Tongue (tissue), 1 donor: ENCODE measurements at regions not wholly inside any gene's neighbourhood (a gene's known extent, or its start where the extent isn't known, plus 50 kb on each side); places are given as distances from the start of the nearest gene placed in this dataset.

Source experiments
- DNase-seq: peaks from one replicate; pipeline ENCODE4 v3.0.0-alpha.2; 2015

DNA sequence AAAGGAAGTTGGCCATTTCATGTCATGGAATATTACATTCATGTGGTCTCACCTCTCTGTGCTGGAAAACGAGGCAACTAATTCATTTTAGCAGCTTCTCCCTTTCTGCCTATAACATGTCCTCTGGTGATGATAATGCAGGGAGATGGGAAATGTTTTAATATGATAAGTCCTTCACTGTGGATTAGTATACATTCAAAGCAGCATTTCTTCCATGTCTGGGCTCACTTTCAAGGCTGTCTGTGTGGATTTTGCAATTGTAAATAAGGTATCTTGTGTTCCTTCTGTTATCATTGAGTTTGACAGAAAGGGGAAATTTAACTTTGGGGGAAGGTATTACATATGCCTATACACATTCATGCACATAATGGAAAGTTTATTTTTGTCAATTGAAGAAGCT, 374.7 kb upstream of the DAB1 start:
- no peak for DNase-seq

DNA sequence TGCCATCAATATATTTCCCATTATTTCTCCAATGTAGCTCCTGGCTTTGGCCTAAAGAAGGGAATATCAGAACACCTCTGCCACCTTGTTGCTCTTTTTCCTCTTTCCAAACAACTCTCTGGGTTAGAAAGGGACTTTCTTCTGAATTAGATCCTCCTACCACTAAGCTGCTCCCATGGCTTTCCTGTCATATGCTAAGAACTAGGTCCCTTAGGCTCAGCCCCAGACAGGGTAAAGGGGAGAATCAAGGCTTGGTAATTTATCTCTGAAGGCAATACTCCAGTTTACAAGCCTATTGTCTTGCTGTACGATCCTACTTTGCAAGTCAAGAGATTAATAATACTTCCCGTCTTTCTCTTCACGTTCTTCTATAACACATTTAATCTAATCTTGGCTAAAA, 373.2 kb upstream of the DAB1 start:
- no peak for DNase-seq

DNA sequence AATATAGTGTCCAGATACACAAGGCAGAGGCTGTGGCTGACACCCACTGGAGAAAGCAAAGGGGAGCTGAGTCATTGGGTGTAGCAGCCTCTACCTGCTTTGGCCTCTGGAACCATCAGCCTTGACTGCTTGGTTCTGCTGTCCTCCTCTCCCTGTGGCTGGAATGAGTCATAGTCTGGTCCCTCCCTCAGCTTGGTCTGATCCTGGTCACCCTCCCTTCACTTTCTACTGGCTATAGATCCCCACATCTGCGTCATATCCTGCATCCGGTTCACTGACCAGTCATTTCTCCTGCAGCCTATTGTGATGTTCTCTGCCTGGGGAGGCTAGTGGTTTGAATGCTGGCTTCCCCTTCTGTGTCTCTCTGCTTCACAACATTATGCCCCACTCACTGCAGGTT, 372.8 kb upstream of the DAB1 start:
- DNase-seq: no peak

DNA sequence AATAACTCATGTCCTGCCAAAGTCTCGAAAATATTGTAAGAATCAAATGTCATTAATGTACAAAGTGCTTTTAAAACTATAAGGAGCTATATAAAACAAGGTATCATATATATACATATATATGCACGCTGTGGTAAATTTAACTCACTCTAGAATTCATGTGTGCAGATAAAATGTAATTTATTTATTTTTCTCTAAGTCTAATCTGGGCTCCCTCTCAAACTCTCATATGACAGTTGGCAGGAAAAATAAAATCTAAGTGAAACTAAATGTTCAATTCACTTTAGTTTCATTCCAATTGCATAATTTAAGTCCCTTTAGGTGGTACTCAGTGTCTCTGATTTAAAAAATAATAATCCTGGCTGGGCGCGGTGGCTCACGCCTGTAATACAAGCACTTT, 372.0 kb upstream of the DAB1 start:
- no peak for DNase-seq

DNA sequence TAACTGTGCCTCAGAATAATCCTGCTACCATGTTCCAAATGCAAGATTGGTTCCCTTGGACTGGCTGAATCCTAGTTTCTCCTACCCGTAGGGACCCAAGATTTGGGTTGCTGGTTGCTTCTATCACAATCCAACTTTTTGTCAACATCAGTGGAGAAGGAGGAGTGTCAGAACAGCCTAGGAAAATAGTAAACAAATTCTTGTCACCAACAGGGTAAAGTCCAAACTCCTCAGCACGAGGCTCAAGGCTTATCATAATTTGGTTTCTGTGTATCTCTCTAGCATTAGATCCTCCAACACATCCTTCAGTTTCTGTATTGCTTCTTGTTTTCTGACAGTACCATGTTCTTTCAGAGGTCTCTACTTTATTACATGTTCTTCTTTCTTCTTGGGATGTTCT, 370.2 kb upstream of the DAB1 start:
- no peak for DNase-seq

DNA sequence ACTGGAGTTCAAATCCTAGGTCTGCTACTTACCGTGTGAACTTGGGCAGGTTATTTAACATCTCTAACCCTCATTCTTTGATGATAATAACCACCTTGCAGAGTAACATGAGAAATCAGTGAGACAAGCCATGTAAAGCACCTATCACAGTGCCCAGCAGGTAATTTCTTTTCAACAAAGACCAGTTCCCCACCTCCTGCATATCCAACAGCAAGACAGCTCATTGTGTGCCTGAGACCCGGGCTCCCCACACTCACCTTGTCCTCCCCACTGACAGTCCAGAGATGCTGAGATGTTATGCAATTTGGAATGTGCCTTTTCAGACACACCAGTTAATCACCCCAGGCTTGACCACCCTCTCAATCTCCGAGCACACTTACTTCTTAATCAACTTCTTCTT, 367.6 kb upstream of the DAB1 start:
- DNase-seq: no peak

DNA sequence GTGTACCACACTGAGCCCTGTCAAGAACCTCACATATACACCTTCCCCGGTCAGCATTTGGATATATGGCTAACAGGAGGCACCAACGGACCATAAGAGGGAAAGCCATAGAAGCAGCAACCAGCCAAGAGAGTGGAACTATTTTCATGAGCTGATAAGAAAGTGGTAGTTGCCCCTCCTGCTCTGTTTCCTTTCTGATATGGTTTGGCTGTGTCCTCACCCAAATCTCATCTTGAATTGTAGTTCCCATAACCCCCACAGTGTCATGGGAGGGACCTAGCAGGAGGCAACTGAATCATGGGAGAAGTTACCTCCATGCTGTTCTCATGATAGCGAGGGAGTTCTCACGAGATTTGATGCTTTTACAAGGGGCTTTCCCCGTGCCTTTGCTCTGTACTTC, 366.1 kb upstream of the DAB1 start:
- DNase-seq: no peak

DNA sequence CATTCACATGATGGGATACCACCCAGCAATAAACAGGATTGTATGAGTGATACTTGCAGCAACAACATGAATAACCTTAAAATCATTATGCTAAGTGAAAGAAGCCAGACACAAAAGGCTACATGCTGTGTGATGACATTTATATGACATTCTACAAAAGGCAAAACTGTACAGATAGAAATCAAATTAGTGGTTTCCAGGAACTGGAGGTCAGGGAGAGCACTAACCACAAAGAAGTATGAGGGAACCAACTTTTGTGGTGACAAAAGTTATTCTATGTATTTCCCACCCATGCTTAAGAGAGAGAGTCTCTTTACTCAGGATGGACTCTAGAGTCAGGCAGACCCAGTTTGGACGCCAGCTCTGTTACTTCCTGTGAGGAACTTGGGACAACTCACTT, 364.5 kb upstream of the DAB1 start:
- no peak for DNase-seq

DNA sequence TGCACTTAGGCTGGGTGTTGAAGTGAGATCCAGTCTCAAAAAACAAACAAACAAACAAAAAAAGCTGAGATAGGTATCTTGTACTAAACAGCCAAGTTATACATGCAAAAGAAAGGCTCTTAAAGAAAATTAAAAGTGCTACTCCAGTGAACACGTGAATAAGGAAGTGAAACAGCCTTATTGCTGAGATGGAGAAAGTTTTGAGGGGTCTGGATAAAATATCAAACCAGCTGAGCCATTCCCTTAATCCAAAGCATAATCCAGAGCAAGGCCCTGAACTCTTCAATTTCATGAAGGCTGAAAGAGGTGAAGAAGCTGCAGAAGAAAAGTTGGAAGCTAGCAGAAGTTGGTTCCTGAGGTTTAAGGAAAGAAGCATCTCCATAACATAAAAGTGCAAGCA, 360.5 kb upstream of the DAB1 start:
- no peak for DNase-seq

DNA sequence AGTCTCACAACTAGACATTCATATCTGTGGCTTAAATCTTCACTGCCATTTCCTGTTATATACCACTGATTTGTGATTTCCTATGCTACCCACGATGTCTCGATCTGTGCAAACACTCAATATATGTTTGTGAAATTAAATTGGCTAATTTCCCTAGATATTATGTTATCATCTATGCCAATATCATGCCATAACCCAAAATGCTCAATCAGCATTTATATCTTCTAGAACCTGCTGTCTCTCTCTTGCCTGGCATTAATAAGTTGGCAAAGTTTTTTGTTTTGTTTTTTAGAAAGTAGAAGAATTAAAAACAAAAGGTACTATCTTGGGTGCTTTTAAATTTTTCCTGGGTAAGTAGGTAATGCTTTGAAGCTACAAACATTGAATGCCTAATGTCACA, 358.5 kb upstream of the DAB1 start:
- no peak for DNase-seq

DNA sequence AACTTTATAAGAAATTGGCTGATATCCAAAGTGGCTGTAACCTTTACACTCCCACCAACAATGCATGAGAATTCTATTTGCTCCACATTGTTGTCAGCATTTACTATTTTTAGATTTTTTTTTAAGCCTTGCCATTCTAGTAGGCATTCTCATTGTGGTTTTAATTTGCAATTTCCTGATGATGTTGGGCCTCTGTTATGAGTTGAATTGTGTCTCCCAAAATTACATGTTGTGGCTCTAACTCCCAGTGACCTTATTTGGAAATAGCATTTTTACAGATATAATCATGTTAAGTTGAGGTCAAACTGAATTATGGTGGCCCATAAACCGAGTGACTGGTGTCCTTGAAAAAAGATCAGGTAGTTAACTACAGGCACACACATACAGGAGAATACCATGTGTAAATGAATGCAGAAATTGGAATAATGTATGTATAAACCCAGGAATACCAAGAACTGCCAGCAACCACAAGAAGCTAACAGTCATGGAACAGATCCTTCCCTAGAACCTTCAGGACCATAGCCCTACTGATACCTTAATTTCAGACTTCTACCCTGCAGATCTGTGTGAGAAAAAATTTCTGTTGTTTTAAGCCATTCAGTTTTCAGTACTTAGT, 348.8 kb upstream of the DAB1 start:
- DNase-seq: no peak

DNA sequence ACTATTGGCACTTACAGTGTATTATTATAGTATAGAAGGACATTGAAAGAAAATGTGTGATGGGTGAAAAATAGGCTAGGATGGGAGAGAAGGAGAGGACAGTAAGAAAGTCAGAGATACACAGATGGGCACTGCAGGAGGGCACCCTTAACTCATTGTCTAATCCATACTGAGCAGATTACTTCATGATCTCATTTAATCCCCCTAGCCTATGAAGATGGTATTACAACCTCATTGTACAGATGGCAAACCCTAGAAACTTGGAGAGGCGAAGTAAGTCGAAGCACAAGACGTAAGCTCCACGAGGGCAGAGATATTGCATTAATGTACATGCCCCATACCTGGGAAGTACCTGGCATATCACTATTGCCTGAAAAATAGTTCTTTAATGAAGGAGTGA, 346.9 kb upstream of the DAB1 start:
- DNase-seq: no peak

DNA sequence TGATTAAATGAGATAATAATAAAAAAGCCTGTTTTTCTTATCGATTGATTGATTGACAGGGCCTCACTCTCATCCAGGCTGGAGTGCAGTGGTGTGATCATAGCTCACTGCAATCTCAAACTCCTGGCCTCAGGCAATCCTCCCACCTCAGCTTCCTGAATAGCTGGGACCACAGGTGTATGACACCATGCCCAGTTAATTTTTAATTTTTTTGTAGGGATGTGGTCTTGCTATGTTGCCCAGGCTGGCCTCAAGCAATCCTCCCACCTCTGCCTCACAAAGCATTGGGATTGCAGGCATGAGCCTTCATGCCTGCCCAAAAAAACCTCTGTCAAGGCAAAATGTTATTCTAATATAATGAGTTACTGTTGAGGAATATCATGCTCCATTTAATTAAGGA, 346.4 kb upstream of the DAB1 start:
- no peak for DNase-seq

DNA sequence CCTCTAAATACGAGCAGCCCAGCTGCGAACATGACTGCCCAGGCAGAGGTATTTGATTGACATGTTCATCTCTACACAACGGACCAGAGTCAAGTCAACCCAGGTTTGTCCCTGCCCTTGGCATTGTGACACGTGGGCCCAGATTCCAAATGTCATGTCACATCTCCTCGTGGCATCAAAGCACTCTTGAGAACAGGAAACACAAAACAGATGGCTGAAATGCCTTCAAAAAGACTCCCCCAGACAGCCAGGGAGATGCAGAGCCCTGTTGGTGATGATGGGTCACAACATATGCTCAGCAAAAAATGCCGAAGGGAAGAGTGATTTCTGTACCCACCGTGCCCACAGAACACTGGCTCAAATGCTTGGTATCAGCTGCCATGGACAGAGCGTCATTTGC, 337.8 kb upstream of the DAB1 start:
- DNase-seq: no peak

DNA sequence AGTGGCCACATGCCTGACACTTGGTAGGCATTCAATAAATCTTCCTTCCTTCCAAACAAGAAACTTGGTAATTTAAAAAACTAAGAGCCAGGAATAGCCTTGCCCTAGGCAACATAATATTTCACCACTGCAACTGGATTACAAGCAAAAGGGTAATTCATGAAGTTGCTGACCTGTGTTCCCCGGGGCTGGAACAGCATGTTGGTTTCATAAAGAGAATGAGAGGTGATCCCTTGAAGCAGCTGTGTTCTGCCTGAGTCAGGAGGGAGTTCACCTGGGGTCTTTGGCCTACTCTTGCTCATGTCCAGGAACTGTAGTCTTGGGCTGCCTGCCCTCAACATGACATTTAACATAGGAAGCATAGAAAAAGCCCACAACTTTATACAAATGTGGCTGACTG, 329.0 kb upstream of the DAB1 start:
- DNase-seq: no peak

DNA sequence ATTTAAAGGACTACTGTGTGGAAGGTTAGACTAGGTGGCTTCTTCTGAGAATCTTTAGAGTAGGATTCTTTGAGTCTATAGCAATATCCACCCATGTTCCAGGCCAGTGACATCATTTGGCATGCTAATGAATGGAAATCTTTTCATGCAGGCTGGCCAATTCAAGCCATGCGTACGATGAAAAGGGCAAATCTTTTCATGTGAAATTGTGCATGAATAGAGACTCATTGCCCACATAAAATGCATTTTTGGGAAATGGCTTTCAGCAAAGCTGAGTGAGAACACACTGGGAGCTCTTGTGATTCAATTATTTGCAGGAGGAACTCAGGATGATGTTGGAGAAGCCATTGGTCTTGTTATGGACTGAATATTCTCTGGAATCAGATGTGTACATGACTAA, 324.9 kb upstream of the DAB1 start:
- DNase-seq: no peak

DNA sequence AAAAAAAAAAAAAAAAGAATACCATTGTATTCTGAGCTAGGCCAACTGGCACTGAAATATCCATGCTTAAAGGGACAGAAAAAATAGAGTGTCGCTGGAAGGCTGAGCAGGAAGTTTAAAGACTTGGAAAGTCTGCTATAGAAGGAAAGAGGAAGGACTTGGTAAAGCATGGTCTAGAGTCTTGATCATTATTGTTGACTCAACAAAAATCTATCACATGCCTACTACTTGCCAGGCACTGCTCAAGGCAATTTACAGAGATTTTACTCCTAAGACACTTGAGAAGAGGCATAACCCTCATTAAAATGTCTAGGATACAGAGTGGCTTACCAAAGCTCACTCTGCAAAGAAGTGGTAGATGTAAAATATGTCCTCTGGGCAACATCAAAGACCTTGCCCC, 324.0 kb upstream of the DAB1 start:
- DNase-seq: no peak

DNA sequence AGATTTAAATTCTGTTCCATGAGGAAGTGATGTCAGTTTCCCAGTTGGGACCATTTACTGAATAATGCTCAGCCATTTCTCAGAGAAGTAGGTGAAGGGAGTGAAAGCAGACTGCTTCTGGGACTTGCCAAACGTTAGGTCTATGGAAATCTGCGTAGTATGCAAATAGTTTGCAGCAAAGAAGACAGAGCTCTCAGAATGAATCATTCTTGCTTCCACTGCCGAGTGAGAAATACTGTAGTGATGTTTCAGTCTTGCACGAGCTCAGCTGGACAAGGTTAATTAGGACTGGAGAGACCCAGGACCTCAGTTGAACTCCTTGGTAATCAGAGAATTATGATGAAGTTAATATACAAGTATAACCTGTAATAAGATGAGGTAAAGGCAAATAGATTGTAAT, 317.7 kb upstream of the DAB1 start:
- no peak for DNase-seq

DNA sequence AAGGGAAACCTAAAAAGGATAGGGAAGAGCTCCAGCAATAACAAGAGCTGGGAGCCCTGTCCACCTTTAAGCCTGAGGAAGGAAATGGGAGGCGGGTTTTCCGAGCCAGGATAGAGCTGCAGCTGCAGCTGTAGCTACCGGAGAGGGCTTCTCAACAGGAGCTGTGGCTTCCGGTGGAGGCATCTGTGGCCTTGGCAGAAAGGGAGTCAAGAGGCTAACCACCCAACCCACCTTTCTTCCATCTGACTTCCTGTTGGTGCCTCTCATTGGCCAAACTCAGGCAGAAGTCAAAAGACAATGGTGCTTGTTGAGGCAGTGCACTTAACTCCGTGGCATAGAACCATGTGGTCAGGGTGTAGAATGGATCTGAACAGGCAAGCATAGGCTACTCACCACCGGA, 313.1 kb upstream of the DAB1 start:
- no peak for DNase-seq

DNA sequence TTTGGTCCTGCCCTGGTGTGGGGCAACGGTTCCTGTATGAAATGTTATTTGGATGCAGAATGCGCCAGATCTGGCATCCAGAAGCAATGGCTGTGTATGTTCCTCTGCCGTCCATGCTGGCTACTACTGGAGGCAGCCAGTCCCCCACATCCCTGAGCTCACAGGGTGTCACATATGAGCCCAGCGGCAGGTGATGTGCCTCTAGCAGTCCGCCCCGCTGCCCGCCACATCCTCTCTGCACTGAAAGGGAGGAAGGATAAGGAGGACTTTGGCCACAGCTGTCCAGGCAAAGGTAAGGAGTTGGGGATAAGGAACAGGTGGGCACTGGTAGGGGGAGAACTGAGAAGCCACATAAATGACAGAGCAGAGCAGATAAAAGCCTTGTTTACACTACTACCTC, 305.3 kb upstream of the DAB1 start:
- DNase-seq: no peak

DNA sequence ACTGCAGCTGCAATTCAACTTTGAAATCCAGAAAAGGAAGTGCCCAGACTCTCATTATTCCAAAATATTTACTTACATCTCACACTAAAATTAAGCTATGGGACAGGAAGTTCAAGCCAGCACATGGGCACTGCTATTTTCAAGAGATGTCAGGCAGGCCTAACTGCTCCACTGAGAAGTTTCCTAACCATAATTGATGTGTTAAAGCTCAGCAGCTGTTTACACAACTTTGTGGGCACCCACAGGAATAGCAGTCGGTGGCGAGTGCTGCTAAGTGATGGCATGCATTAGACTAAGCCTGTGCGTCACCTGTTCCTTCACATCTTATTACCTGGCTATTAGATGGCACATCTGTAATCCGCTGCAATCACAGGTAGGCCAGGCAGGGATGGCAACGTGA, 303.3 kb upstream of the DAB1 start:
- no peak for DNase-seq

DNA sequence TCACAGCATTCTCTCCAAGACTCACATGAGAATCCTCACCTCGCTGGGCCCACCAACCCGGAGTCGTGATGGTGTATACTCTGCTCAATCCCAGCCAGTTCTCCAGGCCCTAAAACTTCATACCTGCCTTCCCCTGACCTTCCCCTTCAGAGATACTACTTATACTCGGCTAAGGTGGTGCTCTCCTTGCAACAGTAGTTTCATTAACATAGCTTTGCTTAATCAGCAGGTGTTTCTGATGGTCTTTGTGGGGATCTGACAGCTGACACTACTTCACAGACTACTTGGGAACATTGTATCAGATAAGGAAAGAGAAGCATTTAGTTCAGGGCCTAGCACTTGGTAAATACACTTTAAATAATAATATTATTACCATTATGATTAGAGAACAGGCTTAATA, 301.5 kb upstream of the DAB1 start:
- DNase-seq: no peak

DNA sequence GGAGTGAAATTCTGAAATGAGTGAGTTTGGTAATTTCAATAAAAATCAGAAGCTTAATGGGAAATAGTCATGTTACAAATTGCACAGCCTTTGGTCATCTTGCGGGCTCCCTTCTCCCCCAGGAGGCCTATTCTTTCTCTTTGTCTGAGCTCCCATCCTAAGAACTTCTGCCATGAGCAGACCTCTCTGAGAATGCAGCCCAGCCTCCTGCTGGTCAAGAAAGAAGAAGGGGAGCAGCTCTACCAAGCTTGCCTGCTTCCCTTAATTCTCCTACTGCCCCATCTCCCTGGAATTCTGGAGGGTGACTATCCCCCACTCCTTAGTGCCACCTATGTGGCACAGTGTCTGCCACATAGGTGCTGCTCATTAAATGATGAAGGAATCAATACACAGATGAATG, 300.7 kb upstream of the DAB1 start:
- DNase-seq: no peak

DNA sequence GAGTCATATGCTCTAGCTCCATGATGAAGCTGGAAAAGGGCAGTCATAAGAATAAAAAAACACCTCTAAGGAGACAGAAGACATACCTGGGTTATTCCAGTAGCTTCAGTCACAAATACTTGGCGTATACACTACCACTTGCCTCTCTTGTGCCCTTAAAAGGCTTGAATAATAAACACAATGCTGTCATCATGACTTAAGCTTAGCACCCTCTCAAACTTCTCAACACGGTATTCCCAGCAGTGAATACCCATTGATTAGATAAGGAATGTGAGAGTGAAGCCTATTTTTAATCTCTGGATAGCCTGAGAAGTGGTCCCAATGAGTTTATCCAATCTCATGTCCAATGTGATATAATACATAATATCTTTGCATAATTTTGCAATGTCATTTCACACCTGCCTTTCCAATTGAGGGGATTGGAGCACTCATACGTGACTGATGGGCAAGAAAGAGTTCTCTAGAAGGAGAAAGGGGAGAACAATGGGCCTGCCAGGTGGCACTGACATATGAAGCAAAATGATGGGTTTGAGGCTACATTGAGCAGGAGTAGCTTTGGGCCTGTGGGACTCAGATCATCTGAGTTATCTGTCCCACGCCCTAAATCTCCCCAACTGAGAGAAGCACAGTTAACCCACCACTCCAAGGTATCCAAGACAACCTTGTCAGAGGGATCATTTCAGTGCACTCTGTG, 298.6 kb upstream of the DAB1 start:
- DNase-seq: no peak

DNA sequence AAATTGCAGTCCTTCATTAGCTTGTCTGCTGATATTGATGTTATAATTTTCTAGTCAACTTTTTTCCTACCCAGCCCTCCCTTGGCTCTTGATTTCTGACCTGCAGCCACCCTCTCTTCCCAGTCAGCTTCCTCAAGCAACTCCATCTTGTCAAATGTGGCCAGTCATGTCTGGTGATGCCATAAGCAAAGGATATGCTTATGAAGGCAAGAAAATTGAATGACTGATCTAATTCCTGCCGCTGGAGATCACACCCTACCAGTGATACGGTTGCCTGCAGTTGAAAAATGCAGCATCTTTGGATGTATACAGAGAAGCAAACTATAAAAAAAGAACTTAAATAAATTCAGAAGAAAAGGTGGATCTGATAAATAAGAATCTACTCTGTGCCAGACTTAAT, 297.1 kb upstream of the DAB1 start:
- no peak for DNase-seq
